WTC11 (cell line): ENCODE measurements at regions not wholly inside any gene's neighbourhood (a gene's known extent, or its start where the extent isn't known, plus 50 kb on each side); places are given as distances from the start of the nearest gene placed in this dataset.

ENCODE experiments used
- ATAC-seq: fragments of 200-7000 bp; cut with Tn5 transposase; 2 replicates; pipeline ENCODE4 v1.10.0; 2021; ENCODE audit warnings: mild to moderate bottlenecking, moderate library complexity
- CTCF ChIA-PET: fragments of 300-600 bp; sonication (Branson Sonifier 250); formaldehyde crosslinking; loops from one replicate; lab custom pipeline; 2021; ENCODE audit warnings: antibody characterized with exemption; lab: Charles Lee
- POLR2A ChIA-PET: fragments of 350-600 bp; sonication (Branson Sonifier 250); formaldehyde crosslinking; loops from one replicate; lab custom pipeline; 2021; ENCODE audit warnings: antibody characterized with exemption; lab: Charles Lee
- DNase-seq: peaks from one replicate; pipeline ENCODE4 v3.0.0; 2021; ENCODE audit warnings: low spot score
- H3K27ac Mint-ChIP-seq: 2 replicates; pipeline ENCODE4 v1.8.0; 2021; ENCODE audit warnings: mixed read lengths
- H3K27me3 Mint-ChIP-seq: 2 replicates; pipeline ENCODE4 v1.8.0; 2021; ENCODE audit warnings: low read depth, mild to moderate bottlenecking, moderate library complexity, mixed read lengths
- H3K36me3 Mint-ChIP-seq: 2 replicates; pipeline ENCODE4 v1.8.0; 2021; ENCODE audit warnings: mixed read lengths
- H3K4me1 Mint-ChIP-seq: 2 replicates; pipeline ENCODE4 v1.8.0; 2022; ENCODE audit warnings: mixed read lengths
- H3K4me3 Mint-ChIP-seq: 2 replicates; pipeline ENCODE4 v1.8.0; 2021; ENCODE audit warnings: mild to moderate bottlenecking, moderate library complexity, mixed read lengths
- H3K9me3 Mint-ChIP-seq: 2 replicates; pipeline ENCODE4 v1.8.0; 2021; ENCODE audit warnings: mixed read lengths
- ATF6 ChIP-seq: sonication (generic); formaldehyde crosslinking; IDR thresholded peaks from 2 replicates; pipeline ENCODE4 v1.8.1; 2023; ENCODE audit warnings: mild to moderate bottlenecking, missing genetic modification reagents
- CREB1 ChIP-seq: sonication (generic); formaldehyde crosslinking; IDR thresholded peaks from 2 replicates; pipeline ENCODE4 v1.8.0; 2023; ENCODE audit warnings: mild to moderate bottlenecking, missing genetic modification reagents
- FOXJ3 ChIP-seq: sonication (generic); formaldehyde crosslinking; IDR thresholded peaks from 2 replicates; pipeline ENCODE4 v1.9.0; 2021; ENCODE audit warnings: missing genetic modification reagents, mild to moderate bottlenecking, borderline replicate concordance
- FOXK1 ChIP-seq: sonication (generic); formaldehyde crosslinking; IDR thresholded peaks from 2 replicates; pipeline ENCODE4 v1.8.0; 2022; ENCODE audit warnings: mild to moderate bottlenecking, moderate library complexity, missing genetic modification reagents
- FOXP4 ChIP-seq: sonication (generic); formaldehyde crosslinking; IDR thresholded peaks from 2 replicates; pipeline ENCODE4 v1.8.0; 2022; ENCODE audit warnings: mild to moderate bottlenecking, missing genetic modification reagents
- GABPB1 ChIP-seq: sonication (generic); formaldehyde crosslinking; IDR thresholded peaks from 2 replicates; pipeline ENCODE4 v1.8.1; 2023; ENCODE audit warnings: mild to moderate bottlenecking, missing genetic modification reagents
- GTF2I ChIP-seq: fragments of 250-450 bp; sonication (Bioruptor Pico); conservative IDR thresholded peaks from 2 replicates; pipeline ENCODE4 v1.4.0; 2021; ENCODE audit warnings: mild to moderate bottlenecking
- MYBL2 ChIP-seq: sonication (generic); formaldehyde crosslinking; IDR thresholded peaks from 2 replicates; pipeline ENCODE4 v1.8.1; 2023; ENCODE audit warnings: mild to moderate bottlenecking, moderate library complexity, missing genetic modification reagents
- NR2C2 ChIP-seq: sonication (generic); formaldehyde crosslinking; IDR thresholded peaks from 2 replicates; pipeline ENCODE4 v1.8.0; 2022; ENCODE audit warnings: mild to moderate bottlenecking, missing genetic modification reagents
- RELA ChIP-seq: sonication (generic); formaldehyde crosslinking; IDR thresholded peaks from 2 replicates; pipeline ENCODE4 v1.8.1; 2022; ENCODE audit warnings: missing genetic modification reagents, mild to moderate bottlenecking, borderline replicate concordance
- TP53 ChIP-seq: sonication (generic); formaldehyde crosslinking; IDR thresholded peaks from 2 replicates; pipeline ENCODE4 v1.8.1; 2023; ENCODE audit warnings: mild to moderate bottlenecking, missing genetic modification reagents
- USF2 ChIP-seq: sonication (generic); formaldehyde crosslinking; IDR thresholded peaks from 2 replicates; pipeline ENCODE4 v1.8.1; 2023; ENCODE audit warnings: mild to moderate bottlenecking, missing genetic modification reagents, moderate library complexity
- TF ChIP-seq, protein P1 (sequence below): sonication (generic); formaldehyde crosslinking; IDR thresholded peaks from 2 replicates; pipeline ENCODE4 v1.8.0; 2023; ENCODE audit warnings: missing genetic modification reagents
- TF ChIP-seq, protein P2 (sequence below): sonication (generic); formaldehyde crosslinking; IDR thresholded peaks from 2 replicates; pipeline ENCODE4 v1.8.1; 2022; ENCODE audit warnings: missing genetic modification reagents, borderline replicate concordance
- TF ChIP-seq, protein P3 (sequence below): fragments of 250-450 bp; sonication (Bioruptor Pico); IDR thresholded peaks from 2 replicates; pipeline ENCODE4 v1.8.0; 2021; ENCODE audit warnings: mild to moderate bottlenecking
- TF ChIP-seq, protein P4 (sequence below): sonication (generic); formaldehyde crosslinking; IDR thresholded peaks from 2 replicates; pipeline ENCODE4 v1.8.0; 2022; ENCODE audit warnings: missing genetic modification reagents

DNA sequence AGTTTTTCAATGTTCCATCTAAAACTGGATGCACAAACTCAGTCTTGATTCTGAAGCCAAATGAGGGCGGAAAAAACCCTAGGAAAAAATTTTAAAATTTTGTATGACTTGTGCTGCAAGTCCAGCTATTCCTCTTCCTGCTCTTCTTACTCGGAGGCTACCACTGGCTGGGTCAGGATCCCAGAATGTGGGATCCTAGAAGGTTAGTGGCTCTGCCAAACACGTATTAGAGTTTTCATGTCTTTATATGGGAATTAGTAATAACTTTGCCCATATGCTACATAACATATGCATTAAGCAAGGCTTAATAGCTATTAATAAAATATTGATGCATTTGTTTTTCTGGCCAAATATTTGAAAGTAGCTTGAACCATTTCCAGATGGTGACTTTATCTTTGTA lies 458.3 kb downstream of the AGTPBP1 start (continued):
- TF ChIP-seq USF2 (CRISPR knock-in tag) (no peak), GTF2I (no peak), FOXP4 (CRISPR knock-in tag) (no peak), CREB1 (CRISPR knock-in tag) (no peak), TP53 (CRISPR knock-in tag) (no peak), FOXK1 (CRISPR knock-in tag) (no peak), GABPB1 (no peak)
- TF ChIP-seq, protein P1, sequence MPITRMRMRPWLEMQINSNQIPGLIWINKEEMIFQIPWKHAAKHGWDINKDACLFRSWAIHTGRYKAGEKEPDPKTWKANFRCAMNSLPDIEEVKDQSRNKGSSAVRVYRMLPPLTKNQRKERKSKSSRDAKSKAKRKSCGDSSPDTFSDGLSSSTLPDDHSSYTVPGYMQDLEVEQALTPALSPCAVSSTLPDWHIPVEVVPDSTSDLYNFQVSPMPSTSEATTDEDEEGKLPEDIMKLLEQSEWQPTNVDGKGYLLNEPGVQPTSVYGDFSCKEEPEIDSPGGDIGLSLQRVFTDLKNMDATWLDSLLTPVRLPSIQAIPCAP (CRISPR knock-in tag): no peak
- TF ChIP-seq, protein P2, sequence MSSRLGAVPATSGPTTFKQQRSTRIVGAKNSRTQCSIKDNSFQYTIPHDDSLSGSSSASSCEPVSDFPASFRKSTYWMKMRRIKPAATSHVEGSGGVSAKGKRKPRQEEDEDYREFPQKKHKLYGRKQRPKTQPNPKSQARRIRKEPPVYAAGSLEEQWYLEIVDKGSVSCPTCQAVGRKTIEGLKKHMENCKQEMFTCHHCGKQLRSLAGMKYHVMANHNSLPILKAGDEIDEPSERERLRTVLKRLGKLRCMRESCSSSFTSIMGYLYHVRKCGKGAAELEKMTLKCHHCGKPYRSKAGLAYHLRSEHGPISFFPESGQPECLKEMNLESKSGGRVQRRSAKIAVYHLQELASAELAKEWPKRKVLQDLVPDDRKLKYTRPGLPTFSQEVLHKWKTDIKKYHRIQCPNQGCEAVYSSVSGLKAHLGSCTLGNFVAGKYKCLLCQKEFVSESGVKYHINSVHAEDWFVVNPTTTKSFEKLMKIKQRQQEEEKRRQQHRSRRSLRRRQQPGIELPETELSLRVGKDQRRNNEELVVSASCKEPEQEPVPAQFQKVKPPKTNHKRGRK: no peak

- H3K9me3 Mint-ChIP-seq: peaks cover 13% of the 10 kb centered on the region
- CTCF ChIA-PET: interaction anchor here (0.6 kb wide), 1 partner anchor 419 kb away, joined by 3 read pairs; no protein-coding TSS in a partner anchor
- peaks cover 17% of the 10 kb centered on the region for H3K4me1 Mint-ChIP-seq
- peaks cover 12% of the 10 kb centered on the region for H3K36me3 Mint-ChIP-seq
- ATAC-seq: no peak
- POLR2A ChIA-PET: no interaction called here
- no peak overlapping the region for H3K27ac Mint-ChIP-seq
- TF ChIP-seq, protein P3, sequence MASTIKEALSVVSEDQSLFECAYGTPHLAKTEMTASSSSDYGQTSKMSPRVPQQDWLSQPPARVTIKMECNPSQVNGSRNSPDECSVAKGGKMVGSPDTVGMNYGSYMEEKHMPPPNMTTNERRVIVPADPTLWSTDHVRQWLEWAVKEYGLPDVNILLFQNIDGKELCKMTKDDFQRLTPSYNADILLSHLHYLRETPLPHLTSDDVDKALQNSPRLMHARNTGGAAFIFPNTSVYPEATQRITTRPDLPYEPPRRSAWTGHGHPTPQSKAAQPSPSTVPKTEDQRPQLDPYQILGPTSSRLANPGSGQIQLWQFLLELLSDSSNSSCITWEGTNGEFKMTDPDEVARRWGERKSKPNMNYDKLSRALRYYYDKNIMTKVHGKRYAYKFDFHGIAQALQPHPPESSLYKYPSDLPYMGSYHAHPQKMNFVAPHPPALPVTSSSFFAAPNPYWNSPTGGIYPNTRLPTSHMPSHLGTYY (CRISPR knock-in tag): no peak
- TF ChIP-seq FOXJ3 (CRISPR knock-in tag): no peak
- H3K27me3 Mint-ChIP-seq: peaks cover 98% of the 10 kb centered on the region
- no peak for DNase-seq
- no peak overlapping the region for H3K4me3 Mint-ChIP-seq
These were observed 463.0 kb downstream of the AGTPBP1 start for GRCh38 chr9:85278769-85279168.

DNA sequence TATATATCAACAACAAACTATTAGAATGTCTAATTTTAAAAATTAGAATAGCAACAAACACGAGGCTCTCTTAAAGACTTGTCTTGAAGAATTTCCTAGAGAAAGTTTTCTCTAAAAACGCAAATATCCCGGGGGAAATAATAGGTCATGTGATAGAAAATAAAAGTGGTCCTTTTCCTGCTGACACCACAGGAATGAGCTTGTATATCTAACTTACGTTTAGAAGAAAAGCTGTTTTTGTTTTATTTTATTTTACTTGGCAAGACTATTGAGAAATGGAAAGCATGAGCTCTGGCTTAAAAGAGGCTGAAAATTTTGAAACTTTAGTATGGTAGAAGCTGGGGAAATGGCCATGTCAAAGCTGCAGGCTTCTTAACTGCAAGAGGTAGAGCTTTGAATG lies 465.0 kb downstream of the AGTPBP1 start:
- TF ChIP-seq MYBL2 (CRISPR knock-in tag): no peak
- Mint-ChIP-seq H3K9me3 (peaks cover 13% of the 10 kb centered on the region), H3K4me1 (peaks cover 17% of the 10 kb centered on the region), H3K36me3 (peaks cover 12% of the 10 kb centered on the region), H3K27me3 (peaks cover 84% of the 10 kb centered on the region), H3K4me3 (no peak overlapping the region), H3K27ac (no peak overlapping the region)
- ATAC-seq (no peak), DNase-seq (no peak)
- ChIA-PET POLR2A (no interaction called here), CTCF (interaction anchor here (0.8 to 1.3 kb wide), 2 partner anchors 18 to 148 kb away, joined by 4 to 5 read pairs; no protein-coding TSS in a partner anchor)

GRCh38 chr9:85269811-85270210 lies 471.9 kb downstream of the AGTPBP1 start:
- ChIA-PET POLR2A (no interaction called here), CTCF (no interaction called here)
- no peak for DNase-seq
- ATAC-seq: no peak
- Mint-ChIP-seq H3K27me3 (peaks cover 30% of the 10 kb centered on the region), H3K36me3 (no peaks in the 10 kb centered on the region), H3K4me3 (no peak overlapping the region), H3K9me3 (no peaks in the 10 kb centered on the region), H3K4me1 (peaks cover 23% of the 10 kb centered on the region), H3K27ac (no peak overlapping the region)
- TF ChIP-seq, protein P4, sequence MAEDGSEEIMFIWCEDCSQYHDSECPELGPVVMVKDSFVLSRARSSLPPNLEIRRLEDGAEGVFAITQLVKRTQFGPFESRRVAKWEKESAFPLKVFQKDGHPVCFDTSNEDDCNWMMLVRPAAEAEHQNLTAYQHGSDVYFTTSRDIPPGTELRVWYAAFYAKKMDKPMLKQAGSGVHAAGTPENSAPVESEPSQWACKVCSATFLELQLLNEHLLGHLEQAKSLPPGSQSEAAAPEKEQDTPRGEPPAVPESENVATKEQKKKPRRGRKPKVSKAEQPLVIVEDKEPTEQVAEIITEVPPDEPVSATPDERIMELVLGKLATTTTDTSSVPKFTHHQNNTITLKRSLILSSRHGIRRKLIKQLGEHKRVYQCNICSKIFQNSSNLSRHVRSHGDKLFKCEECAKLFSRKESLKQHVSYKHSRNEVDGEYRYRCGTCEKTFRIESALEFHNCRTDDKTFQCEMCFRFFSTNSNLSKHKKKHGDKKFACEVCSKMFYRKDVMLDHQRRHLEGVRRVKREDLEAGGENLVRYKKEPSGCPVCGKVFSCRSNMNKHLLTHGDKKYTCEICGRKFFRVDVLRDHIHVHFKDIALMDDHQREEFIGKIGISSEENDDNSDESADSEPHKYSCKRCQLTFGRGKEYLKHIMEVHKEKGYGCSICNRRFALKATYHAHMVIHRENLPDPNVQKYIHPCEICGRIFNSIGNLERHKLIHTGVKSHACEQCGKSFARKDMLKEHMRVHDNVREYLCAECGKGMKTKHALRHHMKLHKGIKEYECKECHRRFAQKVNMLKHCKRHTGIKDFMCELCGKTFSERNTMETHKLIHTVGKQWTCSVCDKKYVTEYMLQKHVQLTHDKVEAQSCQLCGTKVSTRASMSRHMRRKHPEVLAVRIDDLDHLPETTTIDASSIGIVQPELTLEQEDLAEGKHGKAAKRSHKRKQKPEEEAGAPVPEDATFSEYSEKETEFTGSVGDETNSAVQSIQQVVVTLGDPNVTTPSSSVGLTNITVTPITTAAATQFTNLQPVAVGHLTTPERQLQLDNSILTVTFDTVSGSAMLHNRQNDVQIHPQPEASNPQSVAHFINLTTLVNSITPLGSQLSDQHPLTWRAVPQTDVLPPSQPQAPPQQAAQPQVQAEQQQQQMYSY (CRISPR knock-in tag): no peak
- TF ChIP-seq NR2C2 (CRISPR knock-in tag) (no peak), ATF6 (CRISPR knock-in tag) (no peak), RELA (CRISPR knock-in tag) (no peak)
